Astrocyte (in vitro differentiated cells and primary cell): ENCODE measurements at regions not wholly inside any gene's neighbourhood (a gene's known extent, or its start where the extent isn't known, plus 50 kb on each side); places are given as distances from the start of the nearest gene placed in this dataset.

Source experiments
- EZH2 ChIP-seq: IDR thresholded peaks from 2 replicates; pipeline ENCODE4 v1.6.1; 2012; ENCODE audit warnings: mild to moderate bottlenecking, low read length, inconsistent platforms; ENCODE audit not compliant: insufficient read depth
- TF ChIP-seq, protein P1 (sequence below): IDR thresholded peaks from 2 replicates; pipeline ENCODE4 v1.5.1; 2011; ENCODE audit warnings: low read depth, mild to moderate bottlenecking, inconsistent platforms, low read length, moderate library complexity; ENCODE audit not compliant: insufficient read depth

DNA sequence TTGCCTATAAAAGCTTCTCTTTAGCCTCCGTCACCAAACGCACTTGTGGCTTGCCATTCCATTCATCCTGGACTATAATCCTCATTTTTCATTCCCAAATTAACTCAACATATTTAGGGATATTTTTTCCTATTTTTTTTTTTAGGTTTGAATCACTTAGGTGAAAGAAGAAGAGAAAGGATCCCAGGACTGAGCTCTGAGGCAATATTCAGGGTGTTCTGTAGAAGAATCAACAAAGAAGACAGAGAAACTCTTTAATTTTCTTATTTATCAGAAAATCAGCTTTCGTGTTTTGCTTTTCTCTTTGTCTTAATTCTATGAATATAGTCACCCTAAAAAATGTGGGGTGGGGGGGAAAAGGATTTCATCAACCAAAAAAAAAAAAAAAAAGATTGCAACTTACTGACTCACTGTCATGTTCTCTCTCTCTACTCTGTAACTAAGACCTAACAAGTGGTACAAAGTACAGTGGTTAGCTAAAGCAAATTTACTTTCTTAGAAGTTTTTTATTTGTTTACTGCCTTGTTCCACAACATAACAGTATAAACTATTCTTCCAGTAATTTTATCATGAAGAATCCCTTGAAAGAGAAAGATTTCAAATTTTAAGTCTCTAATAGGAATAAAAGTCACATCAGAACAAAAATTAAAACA is 272.0 kb downstream of the DHX15 start:
- TF ChIP-seq, protein P1, sequence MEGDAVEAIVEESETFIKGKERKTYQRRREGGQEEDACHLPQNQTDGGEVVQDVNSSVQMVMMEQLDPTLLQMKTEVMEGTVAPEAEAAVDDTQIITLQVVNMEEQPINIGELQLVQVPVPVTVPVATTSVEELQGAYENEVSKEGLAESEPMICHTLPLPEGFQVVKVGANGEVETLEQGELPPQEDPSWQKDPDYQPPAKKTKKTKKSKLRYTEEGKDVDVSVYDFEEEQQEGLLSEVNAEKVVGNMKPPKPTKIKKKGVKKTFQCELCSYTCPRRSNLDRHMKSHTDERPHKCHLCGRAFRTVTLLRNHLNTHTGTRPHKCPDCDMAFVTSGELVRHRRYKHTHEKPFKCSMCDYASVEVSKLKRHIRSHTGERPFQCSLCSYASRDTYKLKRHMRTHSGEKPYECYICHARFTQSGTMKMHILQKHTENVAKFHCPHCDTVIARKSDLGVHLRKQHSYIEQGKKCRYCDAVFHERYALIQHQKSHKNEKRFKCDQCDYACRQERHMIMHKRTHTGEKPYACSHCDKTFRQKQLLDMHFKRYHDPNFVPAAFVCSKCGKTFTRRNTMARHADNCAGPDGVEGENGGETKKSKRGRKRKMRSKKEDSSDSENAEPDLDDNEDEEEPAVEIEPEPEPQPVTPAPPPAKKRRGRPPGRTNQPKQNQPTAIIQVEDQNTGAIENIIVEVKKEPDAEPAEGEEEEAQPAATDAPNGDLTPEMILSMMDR = no peak
- no peak for TF ChIP-seq EZH2
